Activated T-cell treated with anti-CD3 and anti-CD28 coated beads for 4 hours (primary cell): ENCODE measurements at regions not wholly inside any gene's neighbourhood (a gene's known extent, or its start where the extent isn't known, plus 50 kb on each side); places are given as distances from the start of the nearest gene placed in this dataset.
"Not testable (repeated sequence)": the region's sequence is repeated elsewhere in the genome, so short reads cannot be mapped to it uniquely, and the experiment has no call there.

ENCODE experiments used
- DNase-seq: peaks from one replicate; pipeline ENCODE4 v3.0.0-alpha.2; 2020

GRCh38 chr10:87416892-87417291 lies 59.3 kb downstream of the NUTM2D start:
- DNase-seq = not testable (repeated sequence)

GRCh38 chr10:87422641-87423040 lies 65.1 kb downstream of the NUTM2D start:
- DNase-seq = not testable (repeated sequence)

GRCh38 chr10:87424697-87425373 lies 67.3 kb downstream of the NUTM2D start:
- not testable (repeated sequence) for DNase-seq

- not testable (repeated sequence) for DNase-seq
These were observed 70.9 kb upstream of the MINPP1 start for GRCh38 chr10:87433836-87434235.

- not testable (repeated sequence) for DNase-seq
These were observed 69.3 kb upstream of the MINPP1 start for GRCh38 chr10:87435295-87435826.

GRCh38 chr10:87436104-87436503 lies 68.6 kb upstream of the MINPP1 start:
- peak; percentile 0 for DNase-seq

- DNase-seq = not testable (repeated sequence)
These were observed 67.2 kb upstream of the MINPP1 start for GRCh38 chr10:87437450-87437849.
